ENCODE measurements at regions not wholly inside any gene's neighbourhood (a gene's known extent, or its start where the extent isn't known, plus 50 kb on each side); places are given as distances from the start of the nearest gene placed in this dataset.
A peak's percentile ranks its signal among the peaks of the same experiment; 100 is the strongest.

DNA sequence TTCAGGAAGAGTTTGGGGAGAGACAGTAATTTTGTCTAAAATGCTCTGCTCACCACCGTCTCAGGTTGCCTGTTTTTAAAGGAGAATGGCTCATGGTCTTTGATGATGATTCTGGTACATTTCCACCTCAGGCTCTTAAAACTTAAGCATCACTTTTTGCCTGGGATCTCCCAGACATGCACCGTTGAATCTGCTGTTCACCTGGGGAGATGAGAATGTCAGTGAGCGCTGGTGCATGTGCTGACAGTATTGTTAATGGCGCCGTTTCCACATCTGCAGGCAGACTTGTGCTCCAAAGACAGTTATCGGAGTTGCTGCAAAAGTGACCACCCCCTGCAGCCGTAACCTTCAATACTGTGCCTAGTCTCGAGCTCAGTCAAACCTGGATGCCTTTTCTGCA, 219.0 kb upstream of the TPM1 start:
- Histone ChIP-seq H2AFZ (ENCODE audit: low read length) (no peak overlapping the region), H3K9me3 (ENCODE audit: control insufficient read depth, insufficient read depth, low read depth, low read length) (no peaks in the 10 kb centered on the region), H3K79me2 (ENCODE audit: control insufficient read depth, insufficient read depth, low read length) (no peaks in the 10 kb centered on the region), H3K27me3 (ENCODE audit: control insufficient read depth, insufficient read depth, low read length) (no peaks in the 10 kb centered on the region), H3K36me3 (ENCODE audit: control insufficient read depth, insufficient read depth, low read length) (no peaks in the 10 kb centered on the region), H3K27ac (ENCODE audit: insufficient read depth, low read length) (no peak overlapping the region), H3K9ac (ENCODE audit: insufficient read depth, low read length) (no peak overlapping the region), H3K4me1 (ENCODE audit: control insufficient read depth, extremely low read depth, insufficient read depth, low read length) (peaks cover 12% of the 10 kb centered on the region), H4K20me1 (ENCODE audit: control insufficient read depth, extremely low read depth, insufficient read depth, low read length) (no peaks in the 10 kb centered on the region), H3K4me3 (replicated peaks in 1 of 4; ENCODE audit: control extremely low read depth in 1 of 4, insufficient read depth in 1 of 4, low read depth in 3 of 4, low read length in 4 of 4) (no peak overlapping the region), H3K4me2 (ENCODE audit: extremely low read depth, insufficient read depth, low read length) (no peak overlapping the region)
- TF ChIP-seq EZH2 (IDR thresholded peaks at IDR 0.05; ENCODE audit: low read length, missing control alignments): no peak
- TF ChIP-seq, protein P1, sequence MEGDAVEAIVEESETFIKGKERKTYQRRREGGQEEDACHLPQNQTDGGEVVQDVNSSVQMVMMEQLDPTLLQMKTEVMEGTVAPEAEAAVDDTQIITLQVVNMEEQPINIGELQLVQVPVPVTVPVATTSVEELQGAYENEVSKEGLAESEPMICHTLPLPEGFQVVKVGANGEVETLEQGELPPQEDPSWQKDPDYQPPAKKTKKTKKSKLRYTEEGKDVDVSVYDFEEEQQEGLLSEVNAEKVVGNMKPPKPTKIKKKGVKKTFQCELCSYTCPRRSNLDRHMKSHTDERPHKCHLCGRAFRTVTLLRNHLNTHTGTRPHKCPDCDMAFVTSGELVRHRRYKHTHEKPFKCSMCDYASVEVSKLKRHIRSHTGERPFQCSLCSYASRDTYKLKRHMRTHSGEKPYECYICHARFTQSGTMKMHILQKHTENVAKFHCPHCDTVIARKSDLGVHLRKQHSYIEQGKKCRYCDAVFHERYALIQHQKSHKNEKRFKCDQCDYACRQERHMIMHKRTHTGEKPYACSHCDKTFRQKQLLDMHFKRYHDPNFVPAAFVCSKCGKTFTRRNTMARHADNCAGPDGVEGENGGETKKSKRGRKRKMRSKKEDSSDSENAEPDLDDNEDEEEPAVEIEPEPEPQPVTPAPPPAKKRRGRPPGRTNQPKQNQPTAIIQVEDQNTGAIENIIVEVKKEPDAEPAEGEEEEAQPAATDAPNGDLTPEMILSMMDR (conservative IDR thresholded peaks at IDR 0.05 in 1 of 2, IDR thresholded peaks at IDR 0.05 in 1 of 2; ENCODE audit: low read depth in 1 of 2, low read length in 2 of 2): no peak
- no peak for DNase-seq (ENCODE audit: low read depth in 2 of 2)

DNA sequence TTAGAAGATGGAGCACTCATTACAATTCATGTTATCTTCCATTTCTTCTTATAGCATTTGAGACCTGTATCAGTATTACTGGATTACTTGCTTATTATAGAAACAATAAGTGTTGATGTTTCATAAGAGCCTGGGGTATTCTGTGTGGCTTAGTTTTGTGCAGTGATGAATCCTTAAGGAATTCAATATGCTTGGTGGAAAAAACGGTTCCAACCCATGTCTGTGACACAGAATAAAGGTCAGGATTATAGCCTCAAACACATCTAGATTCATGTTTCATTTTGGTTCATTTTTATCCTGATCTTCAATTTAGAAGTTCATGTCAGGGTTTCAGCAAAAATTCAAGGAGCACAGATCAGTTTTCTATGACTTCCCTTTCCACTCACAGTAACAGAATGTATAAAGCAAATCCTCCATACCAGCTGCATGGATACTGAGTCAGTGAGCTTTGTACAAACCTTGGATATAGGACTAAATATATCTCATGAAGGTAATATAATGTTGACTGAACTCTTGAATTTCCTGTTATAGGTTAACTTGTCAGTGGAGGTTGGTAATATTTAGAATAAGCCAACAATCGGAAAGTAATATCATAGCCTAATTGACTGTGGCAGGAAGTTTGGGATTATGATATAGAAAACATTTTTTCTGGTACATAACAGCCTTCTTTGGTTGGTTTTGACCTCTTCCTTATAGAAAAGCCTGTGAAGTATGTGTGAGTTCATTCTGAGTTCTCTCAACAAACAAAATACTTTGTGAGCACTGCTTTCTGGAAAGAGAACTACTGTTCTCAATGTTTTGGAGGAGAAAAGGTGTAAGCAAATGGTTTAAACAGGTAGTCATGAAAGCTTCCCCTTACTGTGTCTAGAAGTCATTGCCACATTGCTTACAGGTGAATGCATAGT, 218.2 kb upstream of the TPM1 start:
- H4K20me1 ChIP-seq (ENCODE audit: control insufficient read depth, extremely low read depth, insufficient read depth, low read length): no peaks in the 10 kb centered on the region
- no peak overlapping the region for H3K4me3 ChIP-seq (replicated peaks in 1 of 4; ENCODE audit: control extremely low read depth in 1 of 4, insufficient read depth in 1 of 4, low read depth in 3 of 4, low read length in 4 of 4)
- no peaks in the 10 kb centered on the region for H3K27me3 ChIP-seq (ENCODE audit: control insufficient read depth, insufficient read depth, low read length)
- peaks cover 12% of the 10 kb centered on the region for H3K4me1 ChIP-seq (ENCODE audit: control insufficient read depth, extremely low read depth, insufficient read depth, low read length)
- H3K27ac ChIP-seq (ENCODE audit: insufficient read depth, low read length): no peak overlapping the region
- TF ChIP-seq, protein P1 (conservative IDR thresholded peaks at IDR 0.05 in 1 of 2, IDR thresholded peaks at IDR 0.05 in 1 of 2; ENCODE audit: low read depth in 1 of 2, low read length in 2 of 2): no peak
- no peak for TF ChIP-seq EZH2 (IDR thresholded peaks at IDR 0.05; ENCODE audit: low read length, missing control alignments)
- H3K36me3 ChIP-seq (ENCODE audit: control insufficient read depth, insufficient read depth, low read length): no peaks in the 10 kb centered on the region
- H2AFZ ChIP-seq (ENCODE audit: low read length): no peak overlapping the region
- H3K9ac ChIP-seq (ENCODE audit: insufficient read depth, low read length): no peak overlapping the region
- H3K79me2 ChIP-seq (ENCODE audit: control insufficient read depth, insufficient read depth, low read length): no peaks in the 10 kb centered on the region
- H3K9me3 ChIP-seq (ENCODE audit: control insufficient read depth, insufficient read depth, low read depth, low read length): no peaks in the 10 kb centered on the region
- DNase-seq (ENCODE audit: low read depth in 2 of 2): peak; percentile 80 to 86
- H3K4me2 ChIP-seq (ENCODE audit: extremely low read depth, insufficient read depth, low read length): no peak overlapping the region

DNA sequence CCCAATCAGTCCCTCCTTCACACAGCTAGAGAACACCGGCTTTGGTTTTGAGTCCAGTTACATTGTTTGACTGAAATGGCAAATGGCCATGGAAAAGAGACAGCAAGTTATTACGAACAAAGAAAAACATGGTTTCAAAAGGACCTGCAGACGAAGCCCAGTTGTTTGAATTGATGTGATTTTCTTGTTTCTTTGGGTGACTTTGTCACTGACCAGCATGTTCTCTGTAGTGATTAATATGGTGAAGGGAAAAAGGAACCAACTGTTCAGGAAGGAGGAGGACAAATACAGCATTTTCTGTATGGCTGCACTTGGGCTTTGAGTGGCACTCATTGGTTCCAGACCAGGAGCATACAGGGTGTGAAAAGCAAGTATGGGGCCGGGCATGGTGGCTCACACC, 217.4 kb upstream of the TPM1 start:
- DNase-seq (ENCODE audit: low read depth in 2 of 2): peak in 1 of 2 donors; percentile 12
- Histone ChIP-seq H3K4me3 (replicated peaks in 1 of 4; ENCODE audit: control extremely low read depth in 1 of 4, insufficient read depth in 1 of 4, low read depth in 3 of 4, low read length in 4 of 4) (no peak overlapping the region), H3K36me3 (ENCODE audit: control insufficient read depth, insufficient read depth, low read length) (no peaks in the 10 kb centered on the region), H3K9ac (ENCODE audit: insufficient read depth, low read length) (no peak overlapping the region), H2AFZ (ENCODE audit: low read length) (no peak overlapping the region), H3K4me1 (ENCODE audit: control insufficient read depth, extremely low read depth, insufficient read depth, low read length) (peaks cover 12% of the 10 kb centered on the region), H3K27me3 (ENCODE audit: control insufficient read depth, insufficient read depth, low read length) (no peaks in the 10 kb centered on the region), H3K9me3 (ENCODE audit: control insufficient read depth, insufficient read depth, low read depth, low read length) (no peaks in the 10 kb centered on the region), H3K4me2 (ENCODE audit: extremely low read depth, insufficient read depth, low read length) (no peak overlapping the region), H3K27ac (ENCODE audit: insufficient read depth, low read length) (no peak overlapping the region), H3K79me2 (ENCODE audit: control insufficient read depth, insufficient read depth, low read length) (no peaks in the 10 kb centered on the region), H4K20me1 (ENCODE audit: control insufficient read depth, extremely low read depth, insufficient read depth, low read length) (no peaks in the 10 kb centered on the region)
- TF ChIP-seq, protein P1 (conservative IDR thresholded peaks at IDR 0.05 in 1 of 2, IDR thresholded peaks at IDR 0.05 in 1 of 2; ENCODE audit: low read depth in 1 of 2, low read length in 2 of 2): no peak
- TF ChIP-seq EZH2 (IDR thresholded peaks at IDR 0.05; ENCODE audit: low read length, missing control alignments): no peak

Measured in fibroblast of lung (primary cell).